ENCODE measurements at regions not wholly inside any gene's neighbourhood (a gene's known extent, or its start where the extent isn't known, plus 50 kb on each side); places are given as distances from the start of the nearest gene placed in this dataset.

DNA sequence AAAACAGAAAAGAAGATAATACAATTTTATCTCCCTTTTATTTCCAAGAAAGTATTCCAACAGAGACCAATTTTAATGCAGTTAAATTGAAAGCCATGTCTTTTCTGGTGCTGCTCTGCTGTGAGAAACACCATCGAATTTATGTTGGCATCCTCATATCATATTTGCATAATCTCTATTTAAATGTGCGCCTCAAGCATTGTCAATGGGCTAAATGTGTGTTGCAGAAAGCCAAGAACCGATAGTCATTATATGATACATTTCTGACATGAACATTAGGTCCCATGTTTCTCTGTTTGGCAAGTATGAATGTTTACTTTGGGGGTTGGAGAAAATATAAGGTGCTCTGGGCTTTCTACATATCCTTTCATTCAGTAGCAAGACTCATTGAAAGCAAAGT is 1023.5 kb upstream of the CELF2 start:
- DNase-seq (ENCODE audit: low spot score), result no peak
- H3K27me3 Mint-ChIP-seq (ENCODE audit: unreplicated experiment), result no peaks in the 10 kb centered on the region
- no peaks in the 10 kb centered on the region for H3K9me3 Mint-ChIP-seq (ENCODE audit: unreplicated experiment)
- H3K36me3 Mint-ChIP-seq (ENCODE audit: low read depth, unreplicated experiment), result no peaks in the 10 kb centered on the region
- no peak overlapping the region for H3K4me3 Mint-ChIP-seq (ENCODE audit: unreplicated experiment)
- H3K27ac Mint-ChIP-seq (ENCODE audit: unreplicated experiment), result no peak overlapping the region
- TF ChIP-seq, protein P1, sequence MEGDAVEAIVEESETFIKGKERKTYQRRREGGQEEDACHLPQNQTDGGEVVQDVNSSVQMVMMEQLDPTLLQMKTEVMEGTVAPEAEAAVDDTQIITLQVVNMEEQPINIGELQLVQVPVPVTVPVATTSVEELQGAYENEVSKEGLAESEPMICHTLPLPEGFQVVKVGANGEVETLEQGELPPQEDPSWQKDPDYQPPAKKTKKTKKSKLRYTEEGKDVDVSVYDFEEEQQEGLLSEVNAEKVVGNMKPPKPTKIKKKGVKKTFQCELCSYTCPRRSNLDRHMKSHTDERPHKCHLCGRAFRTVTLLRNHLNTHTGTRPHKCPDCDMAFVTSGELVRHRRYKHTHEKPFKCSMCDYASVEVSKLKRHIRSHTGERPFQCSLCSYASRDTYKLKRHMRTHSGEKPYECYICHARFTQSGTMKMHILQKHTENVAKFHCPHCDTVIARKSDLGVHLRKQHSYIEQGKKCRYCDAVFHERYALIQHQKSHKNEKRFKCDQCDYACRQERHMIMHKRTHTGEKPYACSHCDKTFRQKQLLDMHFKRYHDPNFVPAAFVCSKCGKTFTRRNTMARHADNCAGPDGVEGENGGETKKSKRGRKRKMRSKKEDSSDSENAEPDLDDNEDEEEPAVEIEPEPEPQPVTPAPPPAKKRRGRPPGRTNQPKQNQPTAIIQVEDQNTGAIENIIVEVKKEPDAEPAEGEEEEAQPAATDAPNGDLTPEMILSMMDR (IDR thresholded peaks at IDR 0.05; ENCODE audit: unreplicated experiment), result no peak
- H3K4me1 Mint-ChIP-seq (ENCODE audit: unreplicated experiment), result no peaks in the 10 kb centered on the region

DNA sequence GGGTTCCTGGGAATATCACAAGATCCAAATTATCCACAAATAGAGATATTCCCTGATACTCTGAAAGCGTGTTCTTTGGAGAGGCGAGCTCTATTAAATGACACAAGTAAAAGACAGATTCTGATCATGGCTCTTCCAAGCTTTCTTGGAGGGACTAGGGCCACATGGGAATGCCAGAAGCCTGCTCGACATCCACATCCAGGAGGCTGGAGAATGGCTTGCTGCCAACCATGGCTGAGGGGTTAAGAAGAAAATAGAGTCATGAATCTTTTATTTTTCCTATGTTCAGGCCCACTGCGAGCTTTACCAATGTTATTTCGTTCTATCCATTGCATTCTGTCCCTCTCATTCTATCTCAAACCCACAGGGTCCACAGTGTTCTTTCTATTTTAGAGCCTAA is 1018.0 kb upstream of the CELF2 start:
- Mint-ChIP-seq H3K36me3 (ENCODE audit: low read depth, unreplicated experiment) (no peaks in the 10 kb centered on the region), H3K27ac (ENCODE audit: unreplicated experiment) (no peak overlapping the region), H3K4me1 (ENCODE audit: unreplicated experiment) (no peaks in the 10 kb centered on the region), H3K4me3 (ENCODE audit: unreplicated experiment) (no peak overlapping the region), H3K9me3 (ENCODE audit: unreplicated experiment) (no peaks in the 10 kb centered on the region), H3K27me3 (ENCODE audit: unreplicated experiment) (no peaks in the 10 kb centered on the region)
- TF ChIP-seq, protein P1 (IDR thresholded peaks at IDR 0.05; ENCODE audit: unreplicated experiment), result no peak
- DNase-seq (ENCODE audit: low spot score), result no peak

DNA sequence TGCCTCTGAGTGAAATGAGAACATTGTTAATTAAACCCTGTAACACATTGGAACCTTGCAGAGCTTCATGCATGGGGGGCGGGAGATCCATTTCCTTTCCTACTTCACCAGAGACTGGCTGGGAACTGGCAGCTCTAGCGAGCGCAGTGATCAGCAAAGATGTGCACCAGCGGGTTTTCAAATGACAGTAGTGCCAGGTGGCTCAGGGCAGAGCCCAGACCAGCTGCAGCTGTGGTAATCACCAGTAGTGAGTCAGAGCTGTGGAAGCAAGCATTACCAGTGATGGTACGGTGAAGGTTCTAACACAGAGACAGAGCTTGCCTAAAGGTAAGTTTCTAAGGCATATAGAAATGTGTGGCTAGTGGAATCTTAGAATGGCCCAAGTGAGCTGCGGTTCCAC is 1009.7 kb upstream of the CELF2 start:
- H3K9me3 Mint-ChIP-seq (ENCODE audit: unreplicated experiment), result no peaks in the 10 kb centered on the region
- TF ChIP-seq, protein P1 (IDR thresholded peaks at IDR 0.05; ENCODE audit: unreplicated experiment), result no peak
- no peaks in the 10 kb centered on the region for H3K4me1 Mint-ChIP-seq (ENCODE audit: unreplicated experiment)
- no peak for DNase-seq (ENCODE audit: low spot score)
- H3K27me3 Mint-ChIP-seq (ENCODE audit: unreplicated experiment), result peaks cover 2% of the 10 kb centered on the region
- H3K36me3 Mint-ChIP-seq (ENCODE audit: low read depth, unreplicated experiment), result no peaks in the 10 kb centered on the region
- H3K4me3 Mint-ChIP-seq (ENCODE audit: unreplicated experiment), result no peak overlapping the region
- no peak overlapping the region for H3K27ac Mint-ChIP-seq (ENCODE audit: unreplicated experiment)

DNA sequence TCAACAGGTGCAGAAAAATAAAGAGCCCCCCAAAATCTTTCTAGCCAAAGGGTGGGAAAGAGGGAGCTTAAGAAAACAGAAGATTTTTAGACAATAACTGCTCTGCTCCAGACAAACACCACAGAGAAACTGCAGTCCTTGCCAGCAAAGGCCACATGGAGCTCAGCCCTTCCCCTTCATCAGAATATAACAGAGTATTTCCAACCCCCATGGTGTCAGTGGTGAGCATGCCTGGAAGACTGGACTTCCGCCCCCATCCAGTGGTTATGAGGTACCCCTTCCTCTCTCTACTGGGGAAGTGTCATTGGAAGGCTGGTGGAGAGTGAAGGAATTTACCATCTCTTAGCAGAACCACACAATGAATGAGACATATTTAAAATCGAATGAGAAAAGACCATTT is 1007.3 kb upstream of the CELF2 start:
- DNase-seq (ENCODE audit: low spot score), result no peak
- H3K4me3 Mint-ChIP-seq (ENCODE audit: unreplicated experiment), result no peak overlapping the region
- H3K36me3 Mint-ChIP-seq (ENCODE audit: low read depth, unreplicated experiment), result no peaks in the 10 kb centered on the region
- peaks cover 2% of the 10 kb centered on the region for H3K27me3 Mint-ChIP-seq (ENCODE audit: unreplicated experiment)
- no peaks in the 10 kb centered on the region for H3K4me1 Mint-ChIP-seq (ENCODE audit: unreplicated experiment)
- H3K9me3 Mint-ChIP-seq (ENCODE audit: unreplicated experiment), result no peaks in the 10 kb centered on the region
- H3K27ac Mint-ChIP-seq (ENCODE audit: unreplicated experiment), result no peak overlapping the region
- TF ChIP-seq, protein P1 (IDR thresholded peaks at IDR 0.05; ENCODE audit: unreplicated experiment), result no peak

DNA sequence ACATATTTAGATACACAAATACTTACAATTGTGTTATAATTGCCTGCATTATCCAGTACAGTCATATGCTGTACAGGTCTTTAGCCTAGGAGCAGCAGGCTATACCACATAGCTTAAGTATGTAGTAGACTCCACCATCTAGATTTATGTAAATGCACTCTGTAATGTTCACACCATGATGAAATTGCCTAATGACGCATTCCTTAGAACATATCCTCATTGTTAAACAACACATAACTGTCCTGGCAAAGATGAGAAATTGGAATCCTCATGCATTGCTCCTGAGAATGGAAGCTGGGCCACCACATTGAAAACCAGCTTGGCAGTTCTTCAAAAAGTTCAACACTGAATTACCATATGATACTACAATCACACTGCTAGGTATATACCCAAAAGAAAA is 1002.8 kb upstream of the CELF2 start:
- no peaks in the 10 kb centered on the region for H3K9me3 Mint-ChIP-seq (ENCODE audit: unreplicated experiment)
- H3K27ac Mint-ChIP-seq (ENCODE audit: unreplicated experiment), result no peak overlapping the region
- no peak overlapping the region for H3K4me3 Mint-ChIP-seq (ENCODE audit: unreplicated experiment)
- TF ChIP-seq, protein P1 (IDR thresholded peaks at IDR 0.05; ENCODE audit: unreplicated experiment), result no peak
- DNase-seq (ENCODE audit: low spot score), result no peak
- H3K36me3 Mint-ChIP-seq (ENCODE audit: low read depth, unreplicated experiment), result no peaks in the 10 kb centered on the region
- no peaks in the 10 kb centered on the region for H3K27me3 Mint-ChIP-seq (ENCODE audit: unreplicated experiment)
- H3K4me1 Mint-ChIP-seq (ENCODE audit: unreplicated experiment), result no peaks in the 10 kb centered on the region
